ENCODE measurements at regions not wholly inside any gene's neighbourhood (a gene's known extent, or its start where the extent isn't known, plus 50 kb on each side); places are given as distances from the start of the nearest gene placed in this dataset.

DNA sequence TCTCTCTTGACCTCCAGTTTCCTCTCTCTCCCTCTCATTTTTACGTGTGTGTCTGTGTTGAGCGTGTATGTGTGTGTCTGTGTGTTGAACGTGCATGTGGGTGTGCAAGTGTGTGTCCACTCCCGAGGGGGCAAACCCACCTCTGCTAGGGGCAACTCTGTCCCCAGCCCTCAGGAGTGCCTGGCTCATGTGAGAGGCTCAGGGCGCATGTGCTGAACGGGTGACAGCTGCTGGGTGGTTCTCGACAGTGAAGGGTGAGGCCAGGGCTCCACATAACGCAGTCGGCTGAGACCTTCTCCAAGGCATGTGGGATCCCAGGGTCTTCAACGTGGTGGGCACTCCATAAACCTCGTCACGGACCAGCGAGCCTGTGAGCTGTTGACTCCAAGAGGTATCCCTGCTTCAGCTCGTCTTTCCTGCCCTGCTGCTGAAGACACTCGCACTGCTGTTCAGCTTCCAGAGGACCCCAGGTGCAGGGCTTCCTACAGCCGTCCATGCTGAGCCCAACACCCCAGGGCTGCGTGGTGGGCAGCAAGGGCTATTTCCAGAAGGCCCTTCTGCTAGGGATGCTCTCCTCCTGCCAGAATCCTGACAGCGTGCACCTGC, 361.6 kb upstream of the SHH start:
- TF ChIP-seq CTCF (IDR thresholded peaks at IDR 0.05; ENCODE audit: low read depth, low read length, missing input control), result no peak
- TF ChIP-seq ZBTB33 (IDR thresholded peaks at IDR 0.05), result no peak
- no peak for TF ChIP-seq TAF1 (conservative IDR thresholded peaks at IDR 0.05)
- TF ChIP-seq RAD21 (IDR thresholded peaks at IDR 0.05), result no peak
- no peak for TF ChIP-seq SP1 (IDR thresholded peaks at IDR 0.05)
- no peak for TF ChIP-seq ATF3 (IDR thresholded peaks at IDR 0.05)
- TF ChIP-seq GABPA (IDR thresholded peaks at IDR 0.05 in 1 of 2, conservative IDR thresholded peaks at IDR 0.05 in 1 of 2), result no peak
- TF ChIP-seq MAX (IDR thresholded peaks at IDR 0.05), result no peak
